CD14-positive monocyte (primary cell): ENCODE measurements at regions not wholly inside any gene's neighbourhood (a gene's known extent, or its start where the extent isn't known, plus 50 kb on each side); places are given as distances from the start of the nearest gene placed in this dataset.

Source experiments
- DNase-seq, 3 donors: peaks; one replicate each; pipeline ENCODE4 v3.0.0-alpha.2; 2011 to 2022
- H2AFZ ChIP-seq: 2 replicates; pipeline ENCODE4 v1.6.0; 2012; ENCODE audit warnings: mild to moderate bottlenecking, low read depth, low read length, inconsistent platforms; ENCODE audit not compliant: insufficient read depth, poor library complexity, severe bottlenecking
- H3K27ac ChIP-seq, 2 donors: 1 replicate in 1 of 2; 2 replicates in 1 of 2; pipeline ENCODE4 v1.5.1; 2012 to 2013; ENCODE audit warnings: low read length in 2 of 2, control low read depth in 1 of 2, inconsistent platforms in 1 of 2, low read depth in 1 of 2, mild to moderate bottlenecking in 1 of 2
- H3K27me3 ChIP-seq, 2 donors: one replicate each; pipeline versions ENCODE4 v1.6.0 to v1.6.1; 2011 to 2013; ENCODE audit warnings: low read length in 2 of 2; ENCODE audit not compliant: control insufficient read depth in 2 of 2, insufficient read depth in 2 of 2
- H3K36me3 ChIP-seq, 2 donors: replicated peaks in 1 of 2; 1 replicate in 1 of 2; 2 replicates in 1 of 2; pipeline versions ENCODE4 v1.5.1 to v1.6.1; 2012 to 2013; ENCODE audit warnings: low read length in 2 of 2, control low read depth in 1 of 2, inconsistent platforms in 1 of 2, mild to moderate bottlenecking in 1 of 2; ENCODE audit not compliant: insufficient read depth in 2 of 2, control insufficient read depth in 1 of 2
- H3K4me1 ChIP-seq, 2 donors: 1 replicate in 1 of 2; 2 replicates in 1 of 2; pipeline versions ENCODE4 v1.5.1 to v1.6.1; 2012 to 2013; ENCODE audit warnings: low read length in 2 of 2, control low read depth in 1 of 2, inconsistent platforms in 1 of 2, mild to moderate bottlenecking in 1 of 2, moderate library complexity in 1 of 2; ENCODE audit not compliant: insufficient read depth in 2 of 2, control insufficient read depth in 1 of 2
- H3K4me2 ChIP-seq: replicated peaks from 2 replicates; pipeline ENCODE3; 2012; ENCODE audit warnings: low read length, moderate library complexity, mild to moderate bottlenecking; ENCODE audit not compliant: poor library complexity, severe bottlenecking; ENCODE audit errors: extremely low read depth
- H3K4me3 ChIP-seq, 3 experiments: fragments of 200-600 bp in 1 of 3; sonication (generic) in 1 of 3; replicated peaks in 1 of 3; 1 replicate in 2 of 3; 2 replicates in 1 of 3; pipeline ENCODE4 v1.5.1; 2011 to 2013; ENCODE audit warnings: low read length in 3 of 3, mild to moderate bottlenecking in 3 of 3, control low read depth in 2 of 3, low read depth in 2 of 3, inconsistent platforms in 1 of 3, moderate library complexity in 1 of 3
- H3K79me2 ChIP-seq: 2 replicates; pipeline ENCODE4 v1.6.0; 2012; ENCODE audit warnings: mild to moderate bottlenecking, control low read depth, inconsistent platforms, low read length, moderate library complexity; ENCODE audit not compliant: insufficient read depth
- H3K9ac ChIP-seq: 2 replicates; pipeline ENCODE4 v1.6.0; 2017; ENCODE audit warnings: low read length, mild to moderate bottlenecking; ENCODE audit not compliant: insufficient read depth, poor library complexity, severe bottlenecking
- H3K9me3 ChIP-seq, 2 donors: replicated peaks in 1 of 2; 1 replicate in 1 of 2; 2 replicates in 1 of 2; pipeline versions ENCODE4 v1.5.1 to v1.6.1; 2012 to 2013; ENCODE audit warnings: low read length in 2 of 2, control low read depth in 1 of 2; ENCODE audit not compliant: control insufficient read depth in 1 of 2, insufficient read depth in 1 of 2
- H4K20me1 ChIP-seq: 2 replicates; pipeline ENCODE4 v1.6.0; 2012; ENCODE audit warnings: mild to moderate bottlenecking, low read length, control low read depth, moderate library complexity; ENCODE audit not compliant: insufficient read depth
- H3K27ac Mint-ChIP-seq, 7 donors: one replicate each; pipeline ENCODE4 v1.8.0; 2020; ENCODE audit warnings: mild to moderate bottlenecking in 7 of 7, mixed read lengths in 7 of 7, moderate library complexity in 6 of 7, inconsistent platforms in 2 of 7
- H3K27me3 Mint-ChIP-seq, 3 donors: one replicate each; pipeline ENCODE4 v1.8.0; 2021 to 2022; ENCODE audit warnings: low read depth in 3 of 3, mild to moderate bottlenecking in 3 of 3, mixed read lengths in 3 of 3, moderate library complexity in 3 of 3, inconsistent platforms in 1 of 3
- H3K36me3 Mint-ChIP-seq, 2 donors: one replicate each; pipeline ENCODE4 v1.8.0; 2020; ENCODE audit warnings: mixed read lengths in 2 of 2, inconsistent platforms in 1 of 2, mild to moderate bottlenecking in 1 of 2
- H3K4me1 Mint-ChIP-seq: one replicate; pipeline ENCODE4 v1.8.0; 2020; ENCODE audit warnings: mild to moderate bottlenecking, mixed read lengths
- H3K4me3 Mint-ChIP-seq, 2 donors: one replicate each; pipeline ENCODE4 v1.8.0; 2020; ENCODE audit warnings: mild to moderate bottlenecking in 2 of 2, mixed read lengths in 2 of 2, moderate library complexity in 1 of 2
- H3K9me3 Mint-ChIP-seq, 7 donors: one replicate each; pipeline ENCODE4 v1.8.0; 2020 to 2022; ENCODE audit warnings: mixed read lengths in 7 of 7, mild to moderate bottlenecking in 6 of 7, moderate library complexity in 6 of 7, inconsistent platforms in 2 of 7
- CTCF ChIP-seq: fragments of 200-600 bp; IDR thresholded peaks from one replicate; pipeline ENCODE4 v1.8.0; 2022; ENCODE audit warnings: antibody characterized with exemption, mild to moderate bottlenecking
- WGBS: methylation state at CpG from one replicate; pipeline ENCODE4 v1.1.5; 2013; ENCODE audit warnings: missing lambda C conversion rate; ENCODE audit not compliant: insufficient coverage; 5-methylcytosine and 5-hydroxymethylcytosine counted together
- intact Hi-C, 2 donors: fragments of 100-400 bp; cut with micrococcal nuclease; formaldehyde crosslinking; loops; one replicate each; pipeline versions ENCODE4 v1.15.0 to v1.15.1; 2023

GRCh38 chr3:23710555-23710954 is 95.2 kb upstream of the UBE2E1 start:
- H3K9me3 Mint-ChIP-seq: peaks cover 0 to 6% (median 2%) of the 10 kb centered on the region in 7 donors
- peaks cover 2 to 5% (median 4%) of the 10 kb centered on the region in 3 donors for H3K27me3 Mint-ChIP-seq
- TF ChIP-seq CTCF: no peak
- Histone ChIP-seq H3K4me1 (no peaks in the 10 kb centered on the region), H3K79me2 (no peaks in the 10 kb centered on the region), H3K9ac (no peak overlapping the region), H3K27me3 (no peaks in the 10 kb centered on the region), H3K36me3 (no peaks in the 10 kb centered on the region), H2AFZ (no peak overlapping the region), H3K4me2 (no peak overlapping the region), H4K20me1 (no peaks in the 10 kb centered on the region), H3K4me3 (no peak overlapping the region), H3K27ac (no peak overlapping the region), H3K9me3 (no peaks in the 10 kb centered on the region)
- intact Hi-C loops: no loop called here
- 94% methylated on average over 5 of the region's 9 CpGs for WGBS
- no peak overlapping the region for H3K4me3 Mint-ChIP-seq
- H3K36me3 Mint-ChIP-seq: no peaks in the 10 kb centered on the region
- peak overlapping the region in 1 of 7 donors; percentile 13 for H3K27ac Mint-ChIP-seq
- no peak for DNase-seq
- H3K4me1 Mint-ChIP-seq: no peaks in the 10 kb centered on the region

- Mint-ChIP-seq H3K36me3 (no peaks in the 10 kb centered on the region), H3K27ac (no peak overlapping the region), H3K4me1 (no peaks in the 10 kb centered on the region), H3K4me3 (no peak overlapping the region), H3K9me3 (peaks cover 0 to 10% (median 3%) of the 10 kb centered on the region in 7 donors), H3K27me3 (peaks cover 4 to 5% (median 5%) of the 10 kb centered on the region in 3 donors)
- Histone ChIP-seq H3K36me3 (no peaks in the 10 kb centered on the region), H2AFZ (no peak overlapping the region), H3K4me1 (no peaks in the 10 kb centered on the region), H3K9me3 (no peaks in the 10 kb centered on the region), H3K9ac (no peak overlapping the region), H3K27me3 (no peaks in the 10 kb centered on the region), H3K4me3 (no peak overlapping the region), H3K27ac (no peak overlapping the region), H3K79me2 (no peaks in the 10 kb centered on the region), H3K4me2 (no peak overlapping the region), H4K20me1 (no peaks in the 10 kb centered on the region)
- no peak for TF ChIP-seq CTCF
- intact Hi-C loops: no loop called here
- WGBS: 94% methylated on average over 7 of the region's 10 CpGs
- DNase-seq: no peak
These were observed 93.8 kb upstream of the UBE2E1 start for GRCh38 chr3:23711916-23712494.
